Thyroid gland (tissue), 4 donors: ENCODE measurements at regions not wholly inside any gene's neighbourhood (a gene's known extent, or its start where the extent isn't known, plus 50 kb on each side); places are given as distances from the start of the nearest gene placed in this dataset.

Experiments used
- CTCF ChIP-seq, 6 experiments: fragments of 200-600 bp in 3 of 6; fragments of 450-650 bp in 3 of 6; sonication (generic) in 3 of 6; IDR thresholded peaks; one replicate each; pipeline ENCODE4 v1.5.1; 2016 to 2019; ENCODE audit warnings: antibody characterized with exemption in 6 of 6, mild to moderate bottlenecking in 2 of 6, inconsistent platforms in 1 of 6, moderate library complexity in 1 of 6
- POLR2A ChIP-seq, 2 donors: fragments of 450-650 bp; IDR thresholded peaks; one replicate each; pipeline ENCODE4 v1.6.1; 2017; ENCODE audit warnings: antibody characterized with exemption in 2 of 2, mild to moderate bottlenecking in 2 of 2, moderate library complexity in 1 of 2

GRCh38 chr12:68470664-68471328, 138.6 kb upstream of the MDM1 start:
- no peak for TF ChIP-seq CTCF (IDR thresholded peaks at IDR 0.05)
- no peak for TF ChIP-seq POLR2A (IDR thresholded peaks at IDR 0.05)
